HUES64 (cell line): ENCODE measurements at regions not wholly inside any gene's neighbourhood (a gene's known extent, or its start where the extent isn't known, plus 50 kb on each side); places are given as distances from the start of the nearest gene placed in this dataset.

Experiments
- H3K27ac ChIP-seq: 2 replicates; pipeline ENCODE4 v1.7.0; 2013; ENCODE audit warnings: low read depth, low read length, inconsistent platforms
- H3K27me3 ChIP-seq: 2 replicates; pipeline ENCODE4 v1.6.1; 2013; ENCODE audit warnings: mild to moderate bottlenecking, low read length; ENCODE audit not compliant: insufficient read depth
- H3K36me3 ChIP-seq: 2 replicates; pipeline ENCODE4 v1.6.1; 2013; ENCODE audit warnings: mild to moderate bottlenecking, low read length; ENCODE audit not compliant: insufficient read depth
- H3K4me1 ChIP-seq: 2 replicates; pipeline ENCODE4 v1.6.1; 2013; ENCODE audit warnings: mild to moderate bottlenecking, low read length, moderate library complexity; ENCODE audit not compliant: insufficient read depth
- H3K4me3 ChIP-seq: 2 replicates; pipeline ENCODE4 v1.5.1; 2013; ENCODE audit warnings: mild to moderate bottlenecking, low read length, moderate library complexity
- H3K9ac ChIP-seq: 2 replicates; pipeline ENCODE4 v1.6.1; 2013; ENCODE audit warnings: mild to moderate bottlenecking, low read depth, low read length
- H3K9me3 ChIP-seq: 2 replicates; pipeline ENCODE4 v1.6.1; 2013; ENCODE audit warnings: low read depth, low read length; ENCODE audit not compliant: insufficient read depth
- WGBS: fragments of 150-250, 120-280 bp; methylation state at CpG from one replicate; pipeline ENCODE4 v1.1.7; 2013; ENCODE audit warnings: missing lambda C conversion rate; 5-methylcytosine and 5-hydroxymethylcytosine counted together

DNA sequence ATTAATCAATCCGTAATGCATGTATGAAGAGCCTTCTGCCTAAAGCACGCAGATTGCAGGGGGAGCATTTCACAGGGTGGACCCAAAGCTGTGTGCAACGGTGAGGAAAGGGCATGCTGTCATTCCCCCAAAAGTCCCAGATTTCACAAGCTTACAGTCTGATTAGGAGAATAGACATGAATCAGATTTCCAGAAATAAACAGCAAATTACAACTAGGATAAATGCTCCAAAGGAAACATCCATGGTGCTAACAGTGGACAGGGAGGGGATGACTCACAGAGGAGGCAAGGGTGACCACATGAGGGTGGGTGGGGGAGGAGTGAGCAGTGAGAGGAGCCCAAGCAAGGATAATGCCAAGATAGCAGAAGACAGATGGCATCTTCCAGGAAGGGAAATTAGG is 258.4 kb upstream of the TAS2R1 start:
- no peaks in the 10 kb centered on the region for H3K4me1 ChIP-seq
- H3K27me3 ChIP-seq, result no peaks in the 10 kb centered on the region
- 96% methylated on average over 3 of the region's 3 CpGs for WGBS
- H3K4me3 ChIP-seq, result no peak overlapping the region
- H3K36me3 ChIP-seq, result no peaks in the 10 kb centered on the region
- no peaks in the 10 kb centered on the region for H3K9me3 ChIP-seq
- no peak overlapping the region for H3K27ac ChIP-seq
- no peak overlapping the region for H3K9ac ChIP-seq

DNA sequence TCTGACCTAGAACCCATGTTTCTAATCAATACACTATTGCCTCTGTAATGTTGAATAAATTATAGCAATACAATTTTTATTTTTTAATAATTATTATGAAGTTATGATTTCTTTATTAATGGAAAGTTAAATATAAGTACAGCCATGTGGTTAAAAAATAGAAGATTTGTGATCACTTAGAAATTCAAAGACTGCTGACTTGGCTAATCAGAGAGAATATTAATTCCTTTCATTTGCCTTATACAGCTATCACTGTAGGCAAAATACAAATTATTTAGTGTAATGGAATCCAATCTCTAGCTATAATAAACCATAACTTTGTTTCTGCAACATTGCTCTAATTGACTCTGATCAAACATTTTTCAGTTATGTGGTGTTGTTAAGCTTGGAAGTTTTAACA is 255.0 kb upstream of the TAS2R1 start:
- peaks cover 6% of the 10 kb centered on the region; the same call in 1 of the 2 replicates for H3K4me1 ChIP-seq

DNA sequence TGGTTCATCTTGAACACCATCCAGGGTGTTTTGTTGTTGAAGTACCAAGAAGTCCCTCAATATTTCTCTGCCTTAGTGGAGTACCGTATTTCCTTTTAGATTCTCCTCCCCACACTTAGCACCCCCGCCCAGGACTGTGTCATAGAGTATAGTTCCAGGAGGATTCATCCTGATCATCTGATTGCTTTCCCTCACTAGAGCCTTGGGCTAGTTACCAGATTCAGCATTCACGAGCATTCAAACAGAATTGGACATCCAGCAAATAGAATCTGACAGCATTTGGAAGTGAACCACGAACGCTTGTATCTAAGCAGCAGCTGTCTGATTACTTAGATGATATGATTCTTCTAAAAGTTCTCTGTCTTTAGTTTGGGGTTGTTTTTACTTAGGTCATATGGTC is 248.1 kb upstream of the TAS2R1 start:
- 93% methylated on average over 5 of the region's 5 CpGs for WGBS
- H3K4me3 ChIP-seq, result no peak overlapping the region
- H3K27ac ChIP-seq, result no peak overlapping the region
- no peaks in the 10 kb centered on the region for H3K9me3 ChIP-seq
- no peaks in the 10 kb centered on the region for H3K27me3 ChIP-seq
- peaks cover 11% of the 10 kb centered on the region; the same call in 1 of the 2 replicates for H3K4me1 ChIP-seq
- H3K9ac ChIP-seq, result no peak overlapping the region
- H3K36me3 ChIP-seq, result no peaks in the 10 kb centered on the region

More for the DNA sequence above, 255.0 kb upstream of the TAS2R1 start:
- Histone ChIP-seq H3K27ac (no peak overlapping the region), H3K9me3 (no peaks in the 10 kb centered on the region), H3K27me3 (no peaks in the 10 kb centered on the region), H3K4me3 (no peak overlapping the region), H3K9ac (no peak overlapping the region), H3K36me3 (no peaks in the 10 kb centered on the region)

DNA sequence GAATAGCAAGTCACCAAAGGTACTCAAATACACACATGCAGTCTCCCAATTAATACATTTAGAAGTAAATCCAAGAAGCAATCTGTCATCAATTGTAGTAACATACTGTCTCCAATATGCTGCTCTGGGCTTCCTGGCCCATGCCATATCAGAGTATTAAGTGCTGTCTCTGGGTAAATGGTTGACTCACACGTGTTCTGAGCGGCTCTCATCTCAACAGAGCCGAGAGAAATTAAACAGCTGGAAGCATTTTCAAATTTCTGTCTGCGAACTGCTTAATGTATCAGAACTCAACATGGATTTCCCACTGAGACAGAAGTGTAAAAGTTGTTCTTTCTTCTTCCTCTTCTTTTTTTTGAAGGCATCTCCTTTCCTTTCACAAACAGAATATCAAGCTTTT is 247.3 kb upstream of the TAS2R1 start:
- no peaks in the 10 kb centered on the region for H3K9me3 ChIP-seq
- peaks cover 11% of the 10 kb centered on the region; the same call in 1 of the 2 replicates for H3K4me1 ChIP-seq
- H3K36me3 ChIP-seq, result no peaks in the 10 kb centered on the region
- WGBS, result 91% methylated on average over 4 of the region's 4 CpGs
- H3K27me3 ChIP-seq, result no peaks in the 10 kb centered on the region
- H3K9ac ChIP-seq, result no peak overlapping the region
- H3K4me3 ChIP-seq, result no peak overlapping the region
- H3K27ac ChIP-seq, result no peak overlapping the region

DNA sequence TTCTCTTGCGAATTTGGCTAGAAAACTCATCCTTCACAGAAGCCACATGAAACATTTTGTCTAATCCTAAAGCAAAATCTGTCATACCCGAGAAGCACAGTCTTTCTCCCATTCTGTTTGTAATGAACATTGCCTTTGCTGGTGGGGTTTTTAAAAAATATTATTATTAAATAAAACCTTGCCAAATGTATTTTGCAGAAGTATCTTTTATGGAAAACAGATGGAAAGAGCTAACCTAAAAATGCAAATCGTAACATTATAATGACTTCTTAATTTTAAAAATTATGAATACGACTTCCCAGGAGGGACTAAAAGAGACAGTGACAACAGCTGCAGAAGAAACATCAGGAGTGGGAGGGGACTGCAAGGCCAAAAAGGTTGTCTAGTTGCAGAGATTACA is 246.3 kb upstream of the TAS2R1 start:
- H3K27ac ChIP-seq, result no peak overlapping the region
- H3K27me3 ChIP-seq, result no peaks in the 10 kb centered on the region
- no peaks in the 10 kb centered on the region for H3K9me3 ChIP-seq
- no peaks in the 10 kb centered on the region for H3K36me3 ChIP-seq
- no peak overlapping the region for H3K4me3 ChIP-seq
- H3K4me1 ChIP-seq, result peaks cover 11% of the 10 kb centered on the region; the same call in 1 of the 2 replicates
- WGBS, result 94% methylated on average over 3 of the region's 4 CpGs
- no peak overlapping the region for H3K9ac ChIP-seq

DNA sequence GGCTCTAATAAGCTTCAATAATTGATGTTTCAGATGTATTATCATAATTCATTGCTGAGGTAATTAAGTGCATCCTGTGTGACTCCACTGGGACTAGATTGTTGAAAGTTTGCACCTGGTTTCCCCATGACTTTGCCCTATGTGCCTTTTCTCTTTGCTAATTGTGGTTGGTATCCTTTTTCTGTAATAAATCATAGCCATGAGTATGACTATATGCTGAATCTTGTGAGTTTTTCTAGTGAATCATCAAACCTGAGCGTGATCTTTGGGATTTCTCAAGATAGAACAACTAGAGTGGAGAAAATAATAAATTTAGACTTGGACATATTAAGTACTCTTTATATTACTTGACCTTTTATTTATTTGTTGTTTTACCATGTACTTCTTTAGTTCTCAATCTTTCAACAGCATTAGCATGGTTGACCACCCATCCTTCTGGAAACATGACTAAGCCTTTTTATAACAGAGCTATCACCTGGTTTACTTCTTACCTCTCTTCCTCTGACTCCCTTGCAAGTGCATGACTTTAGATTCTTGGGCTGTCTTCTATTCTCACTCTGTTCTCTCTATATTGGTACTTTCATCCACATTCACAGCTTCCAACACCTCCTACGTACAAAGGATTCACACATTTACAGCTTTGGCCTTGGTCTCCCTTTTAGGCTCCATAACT is 239.6 kb upstream of the TAS2R1 start:
- no peak overlapping the region for H3K27ac ChIP-seq
- 95% methylated on average over 2 of the region's 2 CpGs for WGBS

DNA sequence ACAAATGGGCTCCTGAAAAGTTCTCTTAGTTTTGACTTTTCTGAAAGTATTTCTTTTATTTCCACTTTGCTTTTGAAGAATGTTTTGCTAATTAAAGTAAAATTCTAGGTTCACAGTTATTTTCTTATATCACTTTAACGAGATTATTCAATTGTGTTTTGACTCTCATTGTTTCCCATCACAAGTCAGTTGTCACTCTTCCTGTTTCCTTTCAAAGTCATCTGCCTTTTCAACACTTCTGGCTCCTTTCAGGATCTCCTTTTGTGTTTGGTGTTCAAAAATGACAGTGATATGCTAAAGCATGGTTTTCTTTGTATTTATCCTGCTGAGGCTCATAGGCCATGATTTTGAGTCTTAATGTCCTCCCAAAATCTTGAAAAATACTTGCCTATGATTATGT is 235.4 kb upstream of the TAS2R1 start:
- Histone ChIP-seq H3K27me3 (no peaks in the 10 kb centered on the region), H3K36me3 (no peaks in the 10 kb centered on the region), H3K4me3 (no peak overlapping the region), H3K9ac (no peak overlapping the region), H3K4me1 (no peaks in the 10 kb centered on the region), H3K27ac (no peak overlapping the region), H3K9me3 (peaks cover 45% of the 10 kb centered on the region)
- WGBS, result 93% methylated on average over 1 of the region's 1 CpG

More for the DNA sequence above, 239.6 kb upstream of the TAS2R1 start:
- Histone ChIP-seq H3K9ac (no peak overlapping the region), H3K4me3 (no peak overlapping the region), H3K4me1 (no peaks in the 10 kb centered on the region), H3K27me3 (no peaks in the 10 kb centered on the region), H3K36me3 (no peaks in the 10 kb centered on the region), H3K9me3 (peaks cover 46% of the 10 kb centered on the region)

DNA sequence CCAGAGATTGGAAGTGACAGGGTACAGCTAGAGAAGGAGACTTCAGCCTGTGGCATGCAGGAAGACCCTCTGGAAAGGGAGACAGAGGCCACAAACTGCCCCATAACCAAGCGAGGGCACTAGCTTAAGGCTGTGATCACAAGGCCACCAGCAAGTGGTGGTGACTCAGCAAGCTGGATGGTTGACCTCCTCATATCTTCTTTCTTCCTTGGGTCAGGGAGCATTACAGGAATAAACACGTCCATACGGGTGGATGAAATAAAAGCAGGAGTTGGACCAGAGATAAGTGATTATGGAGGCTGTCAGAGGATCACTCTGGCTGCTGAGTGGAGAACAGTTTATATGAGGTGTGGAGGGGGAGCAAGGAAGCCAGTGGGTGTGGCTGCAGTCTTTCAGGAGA is 234.6 kb upstream of the TAS2R1 start:
- H3K27me3 ChIP-seq, result no peaks in the 10 kb centered on the region
- 96% methylated on average over 3 of the region's 3 CpGs for WGBS
- no peak overlapping the region for H3K9ac ChIP-seq
- no peaks in the 10 kb centered on the region for H3K4me1 ChIP-seq
- H3K36me3 ChIP-seq, result no peaks in the 10 kb centered on the region
- H3K4me3 ChIP-seq, result no peak overlapping the region
- no peak overlapping the region for H3K27ac ChIP-seq
- H3K9me3 ChIP-seq, result peaks cover 42% of the 10 kb centered on the region

DNA sequence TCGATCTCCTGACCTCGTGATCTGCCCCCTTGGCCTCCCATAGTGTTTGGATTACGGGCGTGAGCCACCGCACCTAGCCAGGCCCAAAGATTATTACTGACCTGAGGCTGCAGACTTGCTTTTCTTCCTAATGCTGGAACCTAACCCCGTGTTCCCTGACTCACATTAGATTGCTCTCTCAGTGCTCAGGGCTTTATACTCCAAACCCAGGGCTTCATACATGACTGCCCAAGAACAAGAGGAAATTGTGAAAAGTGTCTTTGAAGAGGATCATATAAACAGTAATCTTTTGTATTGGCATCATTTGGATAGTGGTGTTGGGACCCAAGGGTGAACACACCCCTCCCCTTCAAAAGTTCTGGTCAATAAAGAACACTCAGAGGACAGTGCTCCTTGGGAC is 233.3 kb upstream of the TAS2R1 start:
- Histone ChIP-seq H3K4me1 (no peaks in the 10 kb centered on the region), H3K27ac (no peak overlapping the region), H3K9me3 (peaks cover 36% of the 10 kb centered on the region), H3K4me3 (no peak overlapping the region), H3K9ac (no peak overlapping the region), H3K36me3 (no peaks in the 10 kb centered on the region), H3K27me3 (no peaks in the 10 kb centered on the region)
- 96% methylated on average over 6 of the region's 6 CpGs for WGBS

DNA sequence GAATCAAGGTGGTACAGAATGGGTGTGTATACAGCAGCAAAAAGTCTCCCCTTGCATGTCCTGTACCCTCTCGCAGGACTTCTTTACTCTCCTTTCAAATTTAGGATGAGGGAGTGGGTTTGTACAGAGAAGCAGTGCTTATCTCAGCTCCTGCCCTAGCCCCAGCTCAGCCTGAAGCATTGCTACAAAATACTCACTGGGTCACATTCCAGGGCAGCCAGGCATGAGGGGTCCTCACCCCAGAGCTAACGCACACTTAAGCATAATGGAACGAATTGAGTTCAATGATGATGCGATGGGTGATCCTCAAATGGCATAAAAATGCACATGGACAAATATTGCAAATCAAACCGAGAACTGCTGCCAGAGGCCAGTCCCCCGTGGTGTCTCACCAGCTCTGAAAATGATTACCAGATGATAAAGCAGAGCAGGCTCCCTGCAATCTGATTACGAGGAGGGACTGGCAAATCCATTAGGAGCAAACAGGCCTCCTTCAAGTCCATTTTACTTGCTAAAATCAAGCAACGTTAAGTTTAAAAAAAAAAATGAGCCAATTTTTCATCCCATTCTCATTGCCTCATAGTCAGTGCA is 231.6 kb upstream of the TAS2R1 start:
- Histone ChIP-seq H3K4me3 (no peak overlapping the region), H3K9ac (no peak overlapping the region), H3K27me3 (no peaks in the 10 kb centered on the region), H3K4me1 (no peaks in the 10 kb centered on the region), H3K27ac (no peak overlapping the region), H3K36me3 (no peaks in the 10 kb centered on the region), H3K9me3 (peaks cover 21% of the 10 kb centered on the region)
- WGBS, result 90% methylated on average over 7 of the region's 8 CpGs

DNA sequence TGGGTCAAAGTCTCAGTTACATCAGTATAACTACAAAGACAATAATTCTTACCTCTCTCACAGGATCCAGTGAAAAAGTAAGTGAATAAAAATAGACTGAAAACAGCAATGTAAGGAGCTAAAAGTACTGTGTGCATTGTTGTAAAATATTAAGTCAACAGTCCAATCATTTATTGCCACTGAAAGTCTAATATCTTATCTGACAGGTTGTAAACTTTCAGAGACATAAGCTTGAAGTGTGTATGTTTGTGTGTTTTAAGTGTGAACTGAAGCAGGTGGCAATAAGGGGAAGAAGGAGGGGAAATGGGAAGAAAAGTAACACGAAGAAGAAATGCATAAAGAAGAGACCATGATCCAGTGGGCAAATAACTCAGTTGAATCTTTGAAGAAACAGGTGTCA is 229.7 kb upstream of the TAS2R1 start:
- H3K36me3 ChIP-seq, result no peaks in the 10 kb centered on the region
- no peak overlapping the region for H3K27ac ChIP-seq
- H3K9ac ChIP-seq, result no peak overlapping the region
- H3K4me3 ChIP-seq, result no peak overlapping the region
- WGBS, result 92% methylated on average over 1 of the region's 1 CpG
- H3K27me3 ChIP-seq, result no peaks in the 10 kb centered on the region
- H3K4me1 ChIP-seq, result no peaks in the 10 kb centered on the region
- H3K9me3 ChIP-seq, result peaks cover 1% of the 10 kb centered on the region; the same call in 1 of the 2 replicates
